PC-9 (cell line): ENCODE measurements at regions not wholly inside any gene's neighbourhood (a gene's known extent, or its start where the extent isn't known, plus 50 kb on each side); places are given as distances from the start of the nearest gene placed in this dataset.

Experiments
- EZH2 ChIP-seq: fragments of 200-600 bp; sonication (generic); IDR thresholded peaks from 2 replicates; pipeline ENCODE4 v1.8.0; 2017; ENCODE audit warnings: antibody characterized with exemption, low read depth
- TF ChIP-seq, protein P1 (sequence below): fragments of 200-600 bp; sonication (generic); conservative IDR thresholded peaks from 2 replicates; pipeline ENCODE4 v1.6.1; 2017; ENCODE audit warnings: mixed run types, antibody characterized with exemption, mild to moderate bottlenecking, moderate library complexity

GRCh38 chr5:8613078-8613685, 744.2 kb downstream of the MTRR start:
- TF ChIP-seq, protein P1, sequence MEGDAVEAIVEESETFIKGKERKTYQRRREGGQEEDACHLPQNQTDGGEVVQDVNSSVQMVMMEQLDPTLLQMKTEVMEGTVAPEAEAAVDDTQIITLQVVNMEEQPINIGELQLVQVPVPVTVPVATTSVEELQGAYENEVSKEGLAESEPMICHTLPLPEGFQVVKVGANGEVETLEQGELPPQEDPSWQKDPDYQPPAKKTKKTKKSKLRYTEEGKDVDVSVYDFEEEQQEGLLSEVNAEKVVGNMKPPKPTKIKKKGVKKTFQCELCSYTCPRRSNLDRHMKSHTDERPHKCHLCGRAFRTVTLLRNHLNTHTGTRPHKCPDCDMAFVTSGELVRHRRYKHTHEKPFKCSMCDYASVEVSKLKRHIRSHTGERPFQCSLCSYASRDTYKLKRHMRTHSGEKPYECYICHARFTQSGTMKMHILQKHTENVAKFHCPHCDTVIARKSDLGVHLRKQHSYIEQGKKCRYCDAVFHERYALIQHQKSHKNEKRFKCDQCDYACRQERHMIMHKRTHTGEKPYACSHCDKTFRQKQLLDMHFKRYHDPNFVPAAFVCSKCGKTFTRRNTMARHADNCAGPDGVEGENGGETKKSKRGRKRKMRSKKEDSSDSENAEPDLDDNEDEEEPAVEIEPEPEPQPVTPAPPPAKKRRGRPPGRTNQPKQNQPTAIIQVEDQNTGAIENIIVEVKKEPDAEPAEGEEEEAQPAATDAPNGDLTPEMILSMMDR, result no peak
- TF ChIP-seq EZH2, result no peak
